H9 (cell line): ENCODE measurements at regions not wholly inside any gene's neighbourhood (a gene's known extent, or its start where the extent isn't known, plus 50 kb on each side); places are given as distances from the start of the nearest gene placed in this dataset.

Source experiments
- DNase-seq: peaks from one replicate; pipeline ENCODE4 v3.0.0-alpha.2; 2017
- H2AFZ ChIP-seq: one replicate; pipeline ENCODE4 v1.6.1; 2013; ENCODE audit warnings: mild to moderate bottlenecking, low read length, control low read depth, moderate library complexity
- H2AK5ac ChIP-seq: 2 replicates; pipeline ENCODE4 v1.6.1; 2013; ENCODE audit warnings: low read length, control low read depth, mixed read lengths; ENCODE audit not compliant: insufficient read length
- H2BK120ac ChIP-seq: one replicate; pipeline ENCODE4 v1.6.1; 2013; ENCODE audit warnings: low read depth, mild to moderate bottlenecking, low read length, control low read depth, inconsistent platforms; ENCODE audit not compliant: poor library complexity, severe bottlenecking
- H2BK12ac ChIP-seq: 2 replicates; pipeline ENCODE4 v1.6.1; 2013; ENCODE audit warnings: low read length, control low read depth, mixed read lengths, low read depth; ENCODE audit not compliant: insufficient read length
- H2BK15ac ChIP-seq: 2 replicates; pipeline ENCODE4 v1.6.1; 2013; ENCODE audit warnings: low read depth, low read length, control low read depth
- H2BK20ac ChIP-seq: one replicate; pipeline ENCODE4 v1.6.1; 2013; ENCODE audit warnings: low read depth, mild to moderate bottlenecking, low read length, control low read depth, inconsistent platforms; ENCODE audit not compliant: poor library complexity, severe bottlenecking
- H2BK5ac ChIP-seq: 2 replicates; pipeline ENCODE4 v1.6.1; 2013; ENCODE audit warnings: low read length, control low read depth, mixed read lengths; ENCODE audit not compliant: insufficient read length
- H3K14ac ChIP-seq: 2 replicates; pipeline ENCODE4 v1.6.1; 2013; ENCODE audit warnings: low read length, control low read depth; ENCODE audit not compliant: insufficient read depth
- H3K18ac ChIP-seq: 2 replicates; pipeline ENCODE4 v1.6.1; 2013; ENCODE audit warnings: low read depth, mild to moderate bottlenecking, mixed read lengths, low read length, control low read depth; ENCODE audit not compliant: insufficient read length
- H3K23ac ChIP-seq: 2 replicates; pipeline ENCODE4 v1.6.1; 2013; ENCODE audit warnings: low read length, control low read depth, mixed read lengths, low read depth; ENCODE audit not compliant: insufficient read length
- H3K23me2 ChIP-seq: 2 replicates; pipeline ENCODE4 v1.6.1; 2013; ENCODE audit warnings: low read depth, mild to moderate bottlenecking, mixed read lengths, low read length, control low read depth; ENCODE audit not compliant: insufficient read length, poor library complexity, severe bottlenecking
- H3K27ac ChIP-seq: 2 replicates; pipeline ENCODE4 v1.5.1; 2013; ENCODE audit warnings: low read length, control low read depth, mixed read lengths, low read depth; ENCODE audit not compliant: insufficient read length
- H3K27me3 ChIP-seq: 2 replicates; pipeline ENCODE4 v1.6.1; 2013; ENCODE audit warnings: low read length, control low read depth, inconsistent platforms; ENCODE audit not compliant: insufficient read depth
- H3K4ac ChIP-seq: 2 replicates; pipeline ENCODE4 v1.6.1; 2013; ENCODE audit warnings: low read depth, mild to moderate bottlenecking, control low read depth, inconsistent platforms, low read length, moderate library complexity
- H3K4me1 ChIP-seq: 2 replicates; pipeline ENCODE4 v1.6.1; 2013; ENCODE audit warnings: low read length, control low read depth, inconsistent platforms; ENCODE audit not compliant: insufficient read depth
- H3K4me2 ChIP-seq: 2 replicates; pipeline ENCODE4 v1.6.1; 2013; ENCODE audit warnings: low read length, control low read depth, mixed read lengths; ENCODE audit not compliant: insufficient read length, insufficient read depth
- H3K56ac ChIP-seq: 2 replicates; pipeline ENCODE4 v1.6.1; 2013; ENCODE audit warnings: low read depth, mild to moderate bottlenecking, mixed read lengths, low read length, control low read depth; ENCODE audit not compliant: insufficient read length
- H3K79me1 ChIP-seq: 2 replicates; pipeline ENCODE4 v1.6.1; 2013; ENCODE audit warnings: low read depth, mild to moderate bottlenecking, moderate library complexity, low read length, control low read depth, inconsistent platforms; ENCODE audit not compliant: insufficient read depth, poor library complexity, severe bottlenecking
- H3K79me2 ChIP-seq: 2 replicates; pipeline ENCODE4 v1.6.1; 2013; ENCODE audit warnings: low read length, control low read depth, inconsistent platforms; ENCODE audit not compliant: insufficient read depth
- H3K9ac ChIP-seq: 2 replicates; pipeline ENCODE4 v1.6.1; 2013; ENCODE audit warnings: low read length, control low read depth, mixed read lengths; ENCODE audit not compliant: insufficient read length; ENCODE audit errors: extremely low read depth
- H3K9me3 ChIP-seq: one replicate; pipeline ENCODE4 v1.6.1; 2013; ENCODE audit warnings: low read depth, low read length, inconsistent platforms; ENCODE audit not compliant: control insufficient read depth
- H3T11ph ChIP-seq: one replicate; pipeline ENCODE4 v1.6.1; 2013; ENCODE audit warnings: mild to moderate bottlenecking, low read length, control low read depth, inconsistent platforms
- H4K20me1 ChIP-seq: one replicate; pipeline ENCODE4 v1.6.1; 2013; ENCODE audit not compliant: control insufficient read depth, insufficient read length, insufficient read depth
- H4K5ac ChIP-seq: 2 replicates; pipeline ENCODE4 v1.6.1; 2013; ENCODE audit warnings: low read depth, mild to moderate bottlenecking, mixed read lengths, low read length, control low read depth; ENCODE audit not compliant: insufficient read length
- H4K8ac ChIP-seq: replicated peaks from 2 replicates; pipeline ENCODE4 v1.6.1; 2013; ENCODE audit warnings: low read length, control low read depth, mixed read lengths, low read depth; ENCODE audit not compliant: insufficient read length
- H4K91ac ChIP-seq: 2 replicates; pipeline ENCODE4 v1.6.1; 2013; ENCODE audit warnings: low read depth, mild to moderate bottlenecking, moderate library complexity, mixed read lengths, low read length, control low read depth; ENCODE audit not compliant: insufficient read length
- H3K27ac Mint-ChIP-seq, 3 experiments: 2 replicates in 2 of 3; 3 replicates in 1 of 3; pipeline ENCODE4 v1.8.0; 2020 to 2021; ENCODE audit warnings: mixed read lengths in 3 of 3, mild to moderate bottlenecking in 1 of 3, moderate library complexity in 1 of 3
- H3K27me3 Mint-ChIP-seq: 2 replicates; pipeline ENCODE4 v1.8.0; 2021; ENCODE audit warnings: low read depth, mild to moderate bottlenecking, moderate library complexity, mixed read lengths
- H3K36me3 Mint-ChIP-seq, 3 experiments: 2 replicates in 2 of 3; 3 replicates in 1 of 3; pipeline ENCODE4 v1.8.0; 2020 to 2021; ENCODE audit warnings: low read depth in 3 of 3, mixed read lengths in 3 of 3; ENCODE audit not compliant: insufficient read depth in 1 of 3
- H3K4me1 Mint-ChIP-seq, 2 experiments: 2 replicates each; pipeline ENCODE4 v1.8.0; 2020; ENCODE audit warnings: mixed read lengths in 2 of 2
- H3K4me3 Mint-ChIP-seq, 2 experiments: 2 replicates in 1 of 2; 3 replicates in 1 of 2; pipeline ENCODE4 v1.8.0; 2020 to 2021; ENCODE audit warnings: mild to moderate bottlenecking in 2 of 2, mixed read lengths in 2 of 2, moderate library complexity in 1 of 2
- H3K9me3 Mint-ChIP-seq, 2 experiments: 2 replicates in 1 of 2; 3 replicates in 1 of 2; pipeline ENCODE4 v1.8.0; 2020; ENCODE audit warnings: mild to moderate bottlenecking in 2 of 2, mixed read lengths in 2 of 2, moderate library complexity in 1 of 2
- WGBS: extraction: QIAGEN DNeasy Blood & Tissue Kit; methylation state at CpG from one replicate; pipeline ENCODE4 v1.1.7; 2013; ENCODE audit warnings: missing lambda C conversion rate, low lambda C conversion rate, mixed read lengths; ENCODE audit not compliant: insufficient read length; ENCODE audit errors: extremely low coverage; 5-methylcytosine and 5-hydroxymethylcytosine counted together
- TF ChIP-seq, protein P1 (sequence below): fragments of 200-600 bp; sonication (generic); conservative IDR thresholded peaks from 3 replicates; pipeline ENCODE4 v1.8.0; 2021; ENCODE audit warnings: antibody characterized with exemption, mild to moderate bottlenecking

DNA sequence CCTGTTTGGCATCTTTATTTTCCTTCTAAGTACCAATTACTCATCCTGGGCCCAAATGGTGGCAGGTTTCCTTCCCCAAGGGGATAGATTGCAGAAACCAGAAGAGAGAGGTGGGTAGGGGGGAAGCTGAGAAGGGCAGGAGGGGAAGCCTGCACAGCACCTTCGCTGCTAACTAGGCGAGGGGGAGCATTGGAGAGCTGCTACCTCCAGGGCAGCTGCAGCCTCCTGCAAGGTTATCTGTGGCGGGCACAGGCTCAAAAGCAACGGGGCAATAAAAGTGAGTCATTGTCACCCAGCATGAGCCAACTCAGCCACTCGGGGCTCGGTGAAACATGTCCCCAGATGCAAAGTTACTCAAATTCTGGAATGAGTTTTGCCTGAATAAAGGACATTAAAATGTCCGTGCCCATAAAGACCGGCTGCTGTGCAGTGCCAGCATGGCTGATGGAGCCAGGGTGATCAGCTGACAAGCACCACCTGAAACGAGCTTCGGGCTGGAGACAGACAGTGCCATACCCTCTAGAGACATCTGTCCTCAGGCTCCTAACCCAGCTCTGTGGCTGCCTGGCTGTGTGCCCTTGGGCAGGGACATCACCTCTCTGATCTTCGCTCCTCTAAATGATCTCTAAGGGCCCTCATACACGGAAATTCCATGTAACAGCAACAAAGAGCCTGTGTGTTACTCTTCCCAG, 68.1 kb upstream of the GRIN2A start:
- H3K27ac Mint-ChIP-seq = peak overlapping the region in 1 of 3 experiments; percentile 57; a peak in 1 of 7 replicates
- Histone ChIP-seq H3K27me3 (no peaks in the 10 kb centered on the region), H3K56ac (no peak overlapping the region), H3K4me1 (no peaks in the 10 kb centered on the region), H4K20me1 (no peaks in the 10 kb centered on the region), H3K9me3 (no peaks in the 10 kb centered on the region), H3K23me2 (no peaks in the 10 kb centered on the region), H3K79me2 (no peaks in the 10 kb centered on the region), H2AK5ac (no peak overlapping the region), H3K23ac (no peak overlapping the region), H2AFZ (no peak overlapping the region), H3K4ac (no peak overlapping the region), H3K4me2 (no peak overlapping the region), H2BK12ac (no peak overlapping the region), H4K91ac (no peak overlapping the region), H3T11ph (no peak overlapping the region), H2BK5ac (no peak overlapping the region), H3K14ac (no peak overlapping the region; the same call in 1 of the 2 replicates), H2BK120ac (no peak overlapping the region), H3K79me1 (no peaks in the 10 kb centered on the region), H4K8ac (no peak overlapping the region), H2BK15ac (no peak overlapping the region), H4K5ac (no peak overlapping the region), H3K27ac (no peak overlapping the region), H3K18ac (no peak overlapping the region), H3K9ac (no peak overlapping the region), H2BK20ac (no peak overlapping the region)
- H3K36me3 Mint-ChIP-seq = no peaks in the 10 kb centered on the region
- TF ChIP-seq, protein P1, sequence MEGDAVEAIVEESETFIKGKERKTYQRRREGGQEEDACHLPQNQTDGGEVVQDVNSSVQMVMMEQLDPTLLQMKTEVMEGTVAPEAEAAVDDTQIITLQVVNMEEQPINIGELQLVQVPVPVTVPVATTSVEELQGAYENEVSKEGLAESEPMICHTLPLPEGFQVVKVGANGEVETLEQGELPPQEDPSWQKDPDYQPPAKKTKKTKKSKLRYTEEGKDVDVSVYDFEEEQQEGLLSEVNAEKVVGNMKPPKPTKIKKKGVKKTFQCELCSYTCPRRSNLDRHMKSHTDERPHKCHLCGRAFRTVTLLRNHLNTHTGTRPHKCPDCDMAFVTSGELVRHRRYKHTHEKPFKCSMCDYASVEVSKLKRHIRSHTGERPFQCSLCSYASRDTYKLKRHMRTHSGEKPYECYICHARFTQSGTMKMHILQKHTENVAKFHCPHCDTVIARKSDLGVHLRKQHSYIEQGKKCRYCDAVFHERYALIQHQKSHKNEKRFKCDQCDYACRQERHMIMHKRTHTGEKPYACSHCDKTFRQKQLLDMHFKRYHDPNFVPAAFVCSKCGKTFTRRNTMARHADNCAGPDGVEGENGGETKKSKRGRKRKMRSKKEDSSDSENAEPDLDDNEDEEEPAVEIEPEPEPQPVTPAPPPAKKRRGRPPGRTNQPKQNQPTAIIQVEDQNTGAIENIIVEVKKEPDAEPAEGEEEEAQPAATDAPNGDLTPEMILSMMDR = no peak
- no peaks in the 10 kb centered on the region for H3K9me3 Mint-ChIP-seq
- no CpG with 5 or more reads among the region's 12 CpGs for WGBS
- no peaks in the 10 kb centered on the region for H3K4me1 Mint-ChIP-seq
- no peak for DNase-seq
- H3K27me3 Mint-ChIP-seq = peaks cover 4% of the 10 kb centered on the region; the same call in 1 of the 2 replicates
- H3K4me3 Mint-ChIP-seq = no peak overlapping the region
